C4-2B (cell line): ENCODE measurements at regions not wholly inside any gene's neighbourhood (a gene's known extent, or its start where the extent isn't known, plus 50 kb on each side); places are given as distances from the start of the nearest gene placed in this dataset.

Experiments used
- CTCF ChIP-seq: fragments of 450-650 bp; conservative IDR thresholded peaks from 2 replicates; pipeline ENCODE4 v1.5.1; 2017; ENCODE audit warnings: mild to moderate bottlenecking
- ZFX ChIP-seq: fragments of 450-650 bp; IDR thresholded peaks from 2 replicates; pipeline ENCODE4 v1.6.1; 2017

GRCh38 chr13:88736026-88736425 is 1064.9 kb downstream of the SLITRK5 start:
- TF ChIP-seq CTCF: no peak
- no peak for TF ChIP-seq ZFX
